ENCODE measurements at regions not wholly inside any gene's neighbourhood (a gene's known extent, or its start where the extent isn't known, plus 50 kb on each side); places are given as distances from the start of the nearest gene placed in this dataset.

DNA sequence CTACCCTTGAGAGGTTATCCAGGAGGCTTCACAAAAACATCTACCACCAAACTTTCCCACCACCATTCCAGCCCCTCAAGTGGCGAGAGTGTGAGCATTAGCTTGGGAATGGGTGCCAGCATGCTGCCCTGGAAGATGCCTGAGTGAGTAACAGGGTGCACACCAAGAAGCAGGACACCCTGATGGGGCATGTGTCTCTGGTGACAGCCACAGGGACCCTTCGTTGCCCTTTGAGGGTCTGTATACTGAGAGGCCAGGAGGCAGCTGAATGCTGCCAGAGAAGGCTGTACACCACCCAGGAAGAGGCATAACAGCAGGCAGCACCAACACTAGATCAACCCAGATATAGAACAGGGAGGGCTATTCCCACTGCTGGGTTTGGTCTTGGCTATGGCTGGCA lies 233.6 kb upstream of the THSD7B start:
- TF ChIP-seq, protein P1, sequence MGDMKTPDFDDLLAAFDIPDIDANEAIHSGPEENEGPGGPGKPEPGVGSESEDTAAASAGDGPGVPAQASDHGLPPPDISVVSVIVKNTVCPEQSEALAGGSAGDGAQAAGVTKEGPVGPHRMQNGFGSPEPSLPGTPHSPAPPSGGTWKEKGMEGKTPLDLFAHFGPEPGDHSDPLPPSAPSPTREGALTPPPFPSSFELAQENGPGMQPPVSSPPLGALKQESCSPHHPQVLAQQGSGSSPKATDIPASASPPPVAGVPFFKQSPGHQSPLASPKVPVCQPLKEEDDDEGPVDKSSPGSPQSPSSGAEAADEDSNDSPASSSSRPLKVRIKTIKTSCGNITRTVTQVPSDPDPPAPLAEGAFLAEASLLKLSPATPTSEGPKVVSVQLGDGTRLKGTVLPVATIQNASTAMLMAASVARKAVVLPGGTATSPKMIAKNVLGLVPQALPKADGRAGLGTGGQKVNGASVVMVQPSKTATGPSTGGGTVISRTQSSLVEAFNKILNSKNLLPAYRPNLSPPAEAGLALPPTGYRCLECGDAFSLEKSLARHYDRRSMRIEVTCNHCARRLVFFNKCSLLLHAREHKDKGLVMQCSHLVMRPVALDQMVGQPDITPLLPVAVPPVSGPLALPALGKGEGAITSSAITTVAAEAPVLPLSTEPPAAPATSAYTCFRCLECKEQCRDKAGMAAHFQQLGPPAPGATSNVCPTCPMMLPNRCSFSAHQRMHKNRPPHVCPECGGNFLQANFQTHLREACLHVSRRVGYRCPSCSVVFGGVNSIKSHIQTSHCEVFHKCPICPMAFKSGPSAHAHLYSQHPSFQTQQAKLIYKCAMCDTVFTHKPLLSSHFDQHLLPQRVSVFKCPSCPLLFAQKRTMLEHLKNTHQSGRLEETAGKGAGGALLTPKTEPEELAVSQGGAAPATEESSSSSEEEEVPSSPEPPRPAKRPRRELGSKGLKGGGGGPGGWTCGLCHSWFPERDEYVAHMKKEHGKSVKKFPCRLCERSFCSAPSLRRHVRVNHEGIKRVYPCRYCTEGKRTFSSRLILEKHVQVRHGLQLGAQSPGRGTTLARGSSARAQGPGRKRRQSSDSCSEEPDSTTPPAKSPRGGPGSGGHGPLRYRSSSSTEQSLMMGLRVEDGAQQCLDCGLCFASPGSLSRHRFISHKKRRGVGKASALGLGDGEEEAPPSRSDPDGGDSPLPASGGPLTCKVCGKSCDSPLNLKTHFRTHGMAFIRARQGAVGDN (IDR thresholded peaks at IDR 0.05): no peak
- TF ChIP-seq RAD51 (IDR thresholded peaks at IDR 0.05) (no peak), POLR2AphosphoS2 (IDR thresholded peaks at IDR 0.05; ENCODE audit: low read depth, low read length) (no peak), SUZ12 (IDR thresholded peaks at IDR 0.05; ENCODE audit: unreplicated experiment) (no peak), RUNX3 (IDR thresholded peaks at IDR 0.05; ENCODE audit: low read length) (no peak), ZNF274 (IDR thresholded peaks at IDR 0.05; ENCODE audit: insufficient read depth, insufficient read length) (no peak), IKZF1 (conservative IDR thresholded peaks at IDR 0.05) (no peak), SMC3 (IDR thresholded peaks at IDR 0.05; ENCODE audit: borderline replicate concordance, low read length) (no peak), DPF2 (IDR thresholded peaks at IDR 0.05) (no peak), CHD4 (IDR thresholded peaks at IDR 0.05) (no peak), PAX8 (IDR thresholded peaks at IDR 0.05) (no peak)
- TF ChIP-seq, protein P2, sequence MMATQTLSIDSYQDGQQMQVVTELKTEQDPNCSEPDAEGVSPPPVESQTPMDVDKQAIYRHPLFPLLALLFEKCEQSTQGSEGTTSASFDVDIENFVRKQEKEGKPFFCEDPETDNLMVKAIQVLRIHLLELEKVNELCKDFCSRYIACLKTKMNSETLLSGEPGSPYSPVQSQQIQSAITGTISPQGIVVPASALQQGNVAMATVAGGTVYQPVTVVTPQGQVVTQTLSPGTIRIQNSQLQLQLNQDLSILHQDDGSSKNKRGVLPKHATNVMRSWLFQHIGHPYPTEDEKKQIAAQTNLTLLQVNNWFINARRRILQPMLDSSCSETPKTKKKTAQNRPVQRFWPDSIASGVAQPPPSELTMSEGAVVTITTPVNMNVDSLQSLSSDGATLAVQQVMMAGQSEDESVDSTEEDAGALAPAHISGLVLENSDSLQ (IDR thresholded peaks at IDR 0.05): no peak
- TF ChIP-seq, protein P3, sequence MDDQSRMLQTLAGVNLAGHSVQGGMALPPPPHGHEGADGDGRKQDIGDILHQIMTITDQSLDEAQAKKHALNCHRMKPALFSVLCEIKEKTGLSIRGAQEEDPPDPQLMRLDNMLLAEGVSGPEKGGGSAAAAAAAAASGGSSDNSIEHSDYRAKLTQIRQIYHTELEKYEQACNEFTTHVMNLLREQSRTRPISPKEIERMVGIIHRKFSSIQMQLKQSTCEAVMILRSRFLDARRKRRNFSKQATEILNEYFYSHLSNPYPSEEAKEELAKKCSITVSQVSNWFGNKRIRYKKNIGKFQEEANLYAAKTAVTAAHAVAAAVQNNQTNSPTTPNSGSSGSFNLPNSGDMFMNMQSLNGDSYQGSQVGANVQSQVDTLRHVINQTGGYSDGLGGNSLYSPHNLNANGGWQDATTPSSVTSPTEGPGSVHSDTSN (IDR thresholded peaks at IDR 0.05; ENCODE audit: insufficient replicate concordance, low read depth, low read length): no peak
- ChIA-PET SMC1A (ENCODE audit: uncharacterized antibody, unreplicated experiment) (interaction anchor here (1.0 kb wide), 1 partner anchor 8 kb away, joined by 3 read pairs; no protein-coding TSS in a partner anchor), RAD21 (ENCODE audit: unreplicated experiment) (no interaction called here), POLR2A (no interaction called here), CTCF (interaction anchor here (0.6 kb wide), 1 partner anchor 28 kb away, joined by 3 read pairs; no protein-coding TSS in a partner anchor)
- Histone ChIP-seq H2AFZ (ENCODE audit: control insufficient read depth, low read depth, low read length) (no peak overlapping the region), H3K9ac (ENCODE audit: control insufficient read depth, insufficient read depth, low read length) (no peak overlapping the region), H3K4me3 (no peak overlapping the region), H3K4me2 (ENCODE audit: control insufficient read depth, insufficient read depth) (no peak overlapping the region), H4K20me1 (ENCODE audit: control insufficient read depth, insufficient read depth) (no peaks in the 10 kb centered on the region), H3K4me1 (ENCODE audit: control insufficient read depth, insufficient read depth, low read length) (no peaks in the 10 kb centered on the region), H3K36me3 (ENCODE audit: control insufficient read depth in 2 of 2, insufficient read depth in 2 of 2, low read length in 1 of 2) (no peaks in the 10 kb centered on the region), H3K27ac (ENCODE audit: control insufficient read depth, insufficient read depth) (no peak overlapping the region), H3K9me3 (replicated peaks; ENCODE audit: control insufficient read depth, insufficient read depth, low read length) (no peaks in the 10 kb centered on the region), H3K79me2 (ENCODE audit: control insufficient read depth, insufficient read depth, low read length) (no peaks in the 10 kb centered on the region), H3K27me3 (replicated peaks in 1 of 2; ENCODE audit: control insufficient read depth in 2 of 2, insufficient read depth in 2 of 2, low read length in 1 of 2) (no peaks in the 10 kb centered on the region)
- intact Hi-C loops (cut with micrococcal nuclease; ENCODE audit: unreplicated experiment) (no loop called here), in situ Hi-C loops (cut with MboI) (no loop called here)
- DNase-seq (ENCODE audit: low read depth, low spot score) (no peak), FAIRE-seq (no peak), ATAC-seq (no peak)
- no TSS peak for BruUV-seq (replicated peaks)
- 0% methylated on average over 2 of the region's 2 CpGs for WGBS (ENCODE audit: insufficient coverage, insufficient replicate concordance, low lambda C conversion rate, missing lambda C conversion rate)

All from GM12878 (cell line).